PFSK-1 (cell line): ENCODE measurements at regions not wholly inside any gene's neighbourhood (a gene's known extent, or its start where the extent isn't known, plus 50 kb on each side); places are given as distances from the start of the nearest gene placed in this dataset.

Experiments
- FOXP2 ChIP-seq: optimal IDR thresholded peaks from 2 replicates; pipeline ENCODE3; 2011; ENCODE audit warnings: borderline replicate concordance, control low read depth, inconsistent platforms; ENCODE audit not compliant: insufficient read depth; ENCODE audit errors: extremely low read length, extremely low read depth
- POLR2AphosphoS5 ChIP-seq: IDR thresholded peaks from 2 replicates; pipeline ENCODE4 v1.6.1; 2012; ENCODE audit warnings: low read depth, mild to moderate bottlenecking, control low read depth, low read length, moderate library complexity
- SIN3A ChIP-seq: IDR thresholded peaks from 2 replicates; pipeline ENCODE4 v1.6.1; 2012; ENCODE audit warnings: mild to moderate bottlenecking, low read length, moderate library complexity, borderline replicate concordance; ENCODE audit not compliant: insufficient read depth
- TAF1 ChIP-seq: IDR thresholded peaks from 2 replicates; pipeline ENCODE4 v1.6.1; 2012; ENCODE audit warnings: low read length, control low read depth, borderline replicate concordance; ENCODE audit not compliant: insufficient read depth
- TF ChIP-seq, protein P1 (sequence below), 2 experiments: IDR thresholded peaks; 2 replicates each; pipeline versions ENCODE4 v1.6.1 to v1.8.0; 2011 to 2012; ENCODE audit warnings: low read depth in 2 of 2, low read length in 2 of 2, control low read depth in 1 of 2, inconsistent platforms in 1 of 2, mild to moderate bottlenecking in 1 of 2, moderate library complexity in 1 of 2; ENCODE audit not compliant: insufficient read depth in 1 of 2

DNA sequence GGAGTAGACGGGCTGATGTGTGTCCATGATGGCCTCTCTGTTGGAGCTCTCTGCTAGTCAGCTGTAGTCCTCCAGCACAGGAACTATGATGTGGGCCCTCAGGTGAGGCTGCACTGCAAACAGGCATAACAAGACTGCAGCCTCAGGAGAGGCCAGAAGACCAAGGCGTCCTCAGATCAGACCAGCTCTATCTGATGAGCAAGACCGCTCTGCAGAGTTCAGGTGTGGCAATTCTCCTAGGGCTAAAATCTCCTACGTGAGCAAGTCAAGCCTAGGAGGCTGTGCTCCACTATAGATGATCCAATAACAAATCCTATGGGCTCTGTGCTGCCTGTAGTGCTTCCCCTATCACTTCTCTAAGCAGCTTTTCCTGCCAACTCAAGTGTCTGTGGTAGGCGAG lies 633.4 kb upstream of the SYNCRIP start:
- TF ChIP-seq FOXP2 (no peak), POLR2AphosphoS5 (no peak), SIN3A (no peak), TAF1 (no peak)
- TF ChIP-seq, protein P1, sequence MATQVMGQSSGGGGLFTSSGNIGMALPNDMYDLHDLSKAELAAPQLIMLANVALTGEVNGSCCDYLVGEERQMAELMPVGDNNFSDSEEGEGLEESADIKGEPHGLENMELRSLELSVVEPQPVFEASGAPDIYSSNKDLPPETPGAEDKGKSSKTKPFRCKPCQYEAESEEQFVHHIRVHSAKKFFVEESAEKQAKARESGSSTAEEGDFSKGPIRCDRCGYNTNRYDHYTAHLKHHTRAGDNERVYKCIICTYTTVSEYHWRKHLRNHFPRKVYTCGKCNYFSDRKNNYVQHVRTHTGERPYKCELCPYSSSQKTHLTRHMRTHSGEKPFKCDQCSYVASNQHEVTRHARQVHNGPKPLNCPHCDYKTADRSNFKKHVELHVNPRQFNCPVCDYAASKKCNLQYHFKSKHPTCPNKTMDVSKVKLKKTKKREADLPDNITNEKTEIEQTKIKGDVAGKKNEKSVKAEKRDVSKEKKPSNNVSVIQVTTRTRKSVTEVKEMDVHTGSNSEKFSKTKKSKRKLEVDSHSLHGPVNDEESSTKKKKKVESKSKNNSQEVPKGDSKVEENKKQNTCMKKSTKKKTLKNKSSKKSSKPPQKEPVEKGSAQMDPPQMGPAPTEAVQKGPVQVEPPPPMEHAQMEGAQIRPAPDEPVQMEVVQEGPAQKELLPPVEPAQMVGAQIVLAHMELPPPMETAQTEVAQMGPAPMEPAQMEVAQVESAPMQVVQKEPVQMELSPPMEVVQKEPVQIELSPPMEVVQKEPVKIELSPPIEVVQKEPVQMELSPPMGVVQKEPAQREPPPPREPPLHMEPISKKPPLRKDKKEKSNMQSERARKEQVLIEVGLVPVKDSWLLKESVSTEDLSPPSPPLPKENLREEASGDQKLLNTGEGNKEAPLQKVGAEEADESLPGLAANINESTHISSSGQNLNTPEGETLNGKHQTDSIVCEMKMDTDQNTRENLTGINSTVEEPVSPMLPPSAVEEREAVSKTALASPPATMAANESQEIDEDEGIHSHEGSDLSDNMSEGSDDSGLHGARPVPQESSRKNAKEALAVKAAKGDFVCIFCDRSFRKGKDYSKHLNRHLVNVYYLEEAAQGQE (IDR thresholded peaks at IDR 0.05; ENCODE audit: insufficient read depth in 1 of 2, low read depth in 2 of 2, low read length in 2 of 2), result no peak

- TF ChIP-seq POLR2AphosphoS5, result no peak
- TF ChIP-seq, protein P1 (IDR thresholded peaks at IDR 0.05; ENCODE audit: insufficient read depth in 1 of 2, low read depth in 2 of 2, low read length in 2 of 2), result no peak
- no peak for TF ChIP-seq TAF1
- TF ChIP-seq SIN3A, result no peak
- no peak for TF ChIP-seq FOXP2
Observed at GRCh38 chr6:86273936-86274335, 631.2 kb upstream of the SYNCRIP start.

DNA sequence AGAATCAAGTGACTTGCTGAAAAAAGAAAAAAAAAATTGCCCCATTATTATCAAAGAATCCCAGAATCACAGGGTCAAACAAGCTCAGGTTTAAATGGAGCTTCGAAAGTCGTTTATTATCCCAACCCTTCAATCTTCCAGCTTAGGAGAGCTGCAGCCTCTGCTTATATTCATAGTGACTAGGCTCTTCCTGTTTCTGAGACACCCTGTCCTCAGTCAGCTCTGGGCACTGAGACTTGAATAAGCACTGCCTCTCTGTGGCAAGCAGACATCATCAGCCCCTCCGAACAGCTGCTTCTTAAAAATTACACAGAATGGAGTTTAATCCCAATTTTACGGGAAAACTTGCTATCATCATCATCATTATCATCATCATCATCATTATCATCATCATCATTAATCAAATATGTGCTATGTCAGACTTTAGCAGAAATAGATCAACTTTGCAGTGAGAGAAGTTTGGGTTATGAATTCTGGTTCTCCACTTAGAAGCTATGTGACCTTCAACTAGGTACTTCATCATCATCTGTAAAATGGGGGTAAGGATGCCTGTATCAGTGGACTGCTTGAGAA lies 614.0 kb upstream of the SYNCRIP start:
- TF ChIP-seq FOXP2 (no peak), SIN3A (no peak), TAF1 (no peak), POLR2AphosphoS5 (no peak)
- TF ChIP-seq, protein P1 (IDR thresholded peaks at IDR 0.05; ENCODE audit: insufficient read depth in 1 of 2, low read depth in 2 of 2, low read length in 2 of 2), result no peak

GRCh38 chr6:86255973-86256372 lies 613.3 kb upstream of the SYNCRIP start:
- no peak for TF ChIP-seq FOXP2
- no peak for TF ChIP-seq POLR2AphosphoS5
- TF ChIP-seq, protein P1 (IDR thresholded peaks at IDR 0.05; ENCODE audit: insufficient read depth in 1 of 2, low read depth in 2 of 2, low read length in 2 of 2), result no peak
- no peak for TF ChIP-seq TAF1
- no peak for TF ChIP-seq SIN3A
